GM23248 (cell line): ENCODE measurements at regions not wholly inside any gene's neighbourhood (a gene's known extent, or its start where the extent isn't known, plus 50 kb on each side); places are given as distances from the start of the nearest gene placed in this dataset.

Experiments
- EZH2 ChIP-seq: fragments of 200-600 bp; sonication (generic); IDR thresholded peaks from 2 replicates; pipeline ENCODE4 v1.6.1; 2018; ENCODE audit warnings: antibody characterized with exemption, mild to moderate bottlenecking; ENCODE audit not compliant: insufficient read depth, poor library complexity, severe bottlenecking
- EZH2phosphoT487 ChIP-seq: fragments of 200-600 bp; sonication (generic); IDR thresholded peaks from 2 replicates; pipeline ENCODE4 v1.6.1; 2018; ENCODE audit warnings: antibody characterized with exemption, moderate library complexity, mild to moderate bottlenecking, low read depth; ENCODE audit not compliant: insufficient read depth

GRCh38 chr5:61252643-61252925, 79.5 kb upstream of the ZSWIM6 start:
- TF ChIP-seq EZH2phosphoT487 (no peak), EZH2 (no peak)
